GM18511 (cell line): ENCODE measurements at regions not wholly inside any gene's neighbourhood (a gene's known extent, or its start where the extent isn't known, plus 50 kb on each side); places are given as distances from the start of the nearest gene placed in this dataset.
A peak's percentile ranks its signal among the peaks of the same experiment; 100 is the strongest.
"Not testable (repeated sequence)": the region's sequence is repeated elsewhere in the genome, so short reads cannot be mapped to it uniquely, and the experiment has no call there.

Experiments used
- ATAC-seq: cut with Tn5 transposase; IDR thresholded peaks from one replicate; pipeline ENCODE4 v1.9.1; 2021; ENCODE audit warnings: mild to moderate bottlenecking, moderate library complexity; ENCODE audit not compliant: unreplicated experiment

GRCh38 chr14:71237556-71237955 lies 330.3 kb downstream of the PCNX1 start:
- no peak for ATAC-seq

- ATAC-seq: no peak
These were observed 331.6 kb downstream of the PCNX1 start for GRCh38 chr14:71238835-71239234.

- ATAC-seq: no peak
These were observed 332.9 kb downstream of the PCNX1 start for GRCh38 chr14:71240171-71240570.

- no peak for ATAC-seq
These were observed 333.7 kb downstream of the PCNX1 start for GRCh38 chr14:71240866-71241520.

- no peak for ATAC-seq
These were observed 335.0 kb downstream of the PCNX1 start for GRCh38 chr14:71242237-71242748.

- no peak for ATAC-seq
These were observed 336.4 kb downstream of the PCNX1 start for GRCh38 chr14:71243697-71244096.

- ATAC-seq: no peak
These were observed 337.1 kb downstream of the PCNX1 start for GRCh38 chr14:71244341-71244740.

GRCh38 chr14:71245659-71246361 lies 338.6 kb downstream of the PCNX1 start:
- no peak for ATAC-seq

GRCh38 chr14:71246539-71246938 lies 339.3 kb downstream of the PCNX1 start:
- ATAC-seq: no peak

GRCh38 chr14:71247106-71247505 lies 339.8 kb downstream of the PCNX1 start:
- ATAC-seq: no peak

GRCh38 chr14:71248194-71248593 lies 340.9 kb downstream of the PCNX1 start:
- no peak for ATAC-seq

- no peak for ATAC-seq
These were observed 343.1 kb downstream of the PCNX1 start for GRCh38 chr14:71250347-71250746.

- ATAC-seq: no peak
These were observed 343.5 kb downstream of the PCNX1 start for GRCh38 chr14:71250791-71251190.

- not testable (repeated sequence) for ATAC-seq
These were observed 346.9 kb downstream of the PCNX1 start for GRCh38 chr14:71254091-71254719.

- no peak for ATAC-seq
These were observed 353.9 kb downstream of the PCNX1 start for GRCh38 chr14:71261206-71261605.

GRCh38 chr14:71262441-71262840 lies 355.2 kb downstream of the PCNX1 start:
- no peak for ATAC-seq

GRCh38 chr14:71264260-71264659 lies 357.0 kb downstream of the PCNX1 start:
- no peak for ATAC-seq

GRCh38 chr14:71267007-71267513 lies 359.8 kb downstream of the PCNX1 start:
- ATAC-seq: peak; percentile 63

GRCh38 chr14:71267691-71268090 lies 360.4 kb downstream of the PCNX1 start:
- no peak for ATAC-seq

GRCh38 chr14:71270111-71270510 lies 362.9 kb downstream of the PCNX1 start:
- no peak for ATAC-seq

- ATAC-seq: no peak
These were observed 364.1 kb downstream of the PCNX1 start for GRCh38 chr14:71271166-71271945.
